ENCODE measurements at regions not wholly inside any gene's neighbourhood (a gene's known extent, or its start where the extent isn't known, plus 50 kb on each side); places are given as distances from the start of the nearest gene placed in this dataset.

DNA sequence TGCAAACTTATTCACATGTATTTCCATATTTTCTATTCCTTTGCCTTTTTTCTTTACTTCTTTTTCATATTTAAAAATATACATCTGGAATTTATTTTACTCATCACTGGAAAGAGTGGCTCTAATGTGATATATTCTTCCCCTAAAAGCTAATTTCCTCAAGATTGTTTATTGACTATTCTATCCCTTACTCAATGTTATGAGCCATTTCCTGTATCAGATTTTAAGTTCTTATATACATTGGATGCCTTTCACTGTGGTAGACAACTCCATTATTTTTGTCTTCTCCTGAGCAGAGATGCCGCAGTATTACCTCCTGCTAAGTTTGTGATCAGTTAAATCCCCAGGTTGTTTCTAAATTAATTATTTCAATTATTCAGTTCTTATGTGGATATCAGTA lies 418.4 kb upstream of the JAG1 start:
- TF ChIP-seq, protein P1, sequence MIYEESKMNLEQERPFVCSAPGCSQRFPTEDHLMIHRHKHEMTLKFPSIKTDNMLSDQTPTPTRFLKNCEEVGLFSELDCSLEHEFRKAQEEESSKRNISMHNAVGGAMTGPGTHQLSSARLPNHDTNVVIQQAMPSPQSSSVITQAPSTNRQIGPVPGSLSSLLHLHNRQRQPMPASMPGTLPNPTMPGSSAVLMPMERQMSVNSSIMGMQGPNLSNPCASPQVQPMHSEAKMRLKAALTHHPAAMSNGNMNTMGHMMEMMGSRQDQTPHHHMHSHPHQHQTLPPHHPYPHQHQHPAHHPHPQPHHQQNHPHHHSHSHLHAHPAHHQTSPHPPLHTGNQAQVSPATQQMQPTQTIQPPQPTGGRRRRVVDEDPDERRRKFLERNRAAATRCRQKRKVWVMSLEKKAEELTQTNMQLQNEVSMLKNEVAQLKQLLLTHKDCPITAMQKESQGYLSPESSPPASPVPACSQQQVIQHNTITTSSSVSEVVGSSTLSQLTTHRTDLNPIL (CRISPR knock-in tag; IDR thresholded peaks at IDR 0.05; ENCODE audit: low read depth) = no peak
- no peak for TF ChIP-seq ZC3H10 (CRISPR knock-in tag; IDR thresholded peaks at IDR 0.05)
- TF ChIP-seq TCF4 (CRISPR knock-in tag; IDR thresholded peaks at IDR 0.05; ENCODE audit: borderline replicate concordance) = no peak
- TF ChIP-seq, protein P2, sequence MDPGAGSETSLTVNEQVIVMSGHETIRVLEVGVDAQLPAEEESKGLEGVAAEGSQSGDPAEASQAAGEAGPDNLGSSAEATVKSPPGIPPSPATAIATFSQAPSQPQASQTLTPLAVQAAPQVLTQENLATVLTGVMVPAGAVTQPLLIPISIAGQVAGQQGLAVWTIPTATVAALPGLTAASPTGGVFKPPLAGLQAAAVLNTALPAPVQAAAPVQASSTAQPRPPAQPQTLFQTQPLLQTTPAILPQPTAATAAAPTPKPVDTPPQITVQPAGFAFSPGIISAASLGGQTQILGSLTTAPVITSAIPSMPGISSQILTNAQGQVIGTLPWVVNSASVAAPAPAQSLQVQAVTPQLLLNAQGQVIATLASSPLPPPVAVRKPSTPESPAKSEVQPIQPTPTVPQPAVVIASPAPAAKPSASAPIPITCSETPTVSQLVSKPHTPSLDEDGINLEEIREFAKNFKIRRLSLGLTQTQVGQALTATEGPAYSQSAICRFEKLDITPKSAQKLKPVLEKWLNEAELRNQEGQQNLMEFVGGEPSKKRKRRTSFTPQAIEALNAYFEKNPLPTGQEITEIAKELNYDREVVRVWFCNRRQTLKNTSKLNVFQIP (CRISPR knock-in tag; IDR thresholded peaks at IDR 0.05; ENCODE audit: borderline replicate concordance, low read depth) = no peak
